HCT116 (cell line): ENCODE measurements at regions not wholly inside any gene's neighbourhood (a gene's known extent, or its start where the extent isn't known, plus 50 kb on each side); places are given as distances from the start of the nearest gene placed in this dataset.

Source experiments
- ATAC-seq: fragments of 200-7000 bp; cut with Tn5 transposase; 2 replicates; pipeline ENCODE4 v1.9.1; 2020; ENCODE audit warnings: mild to moderate bottlenecking, moderate library complexity
- BruUV-seq: library from RNA; stranded (reverse); fragments of 400-500 nt; replicated peaks from 2 replicates; lab custom pipeline; 2021; lab: Mats Ljungman, UMichigan
- CTCF ChIA-PET: fragments of 300-600 bp; sonication (Branson Sonifier 250); formaldehyde crosslinking; loops from one replicate; lab custom pipeline; 2021; ENCODE audit warnings: antibody characterized with exemption; lab: Charles Lee
- POLR2A ChIA-PET: fragments of 300-600, 350-600 bp; sonication (Branson Sonifier 250); formaldehyde crosslinking; loops from one replicate; lab custom pipeline; 2021; ENCODE audit warnings: antibody characterized with exemption; lab: Charles Lee
- RAD21 ChIA-PET, 2 experiments: fragments of 300-600 bp; sonication (Branson Sonifier 250); formaldehyde crosslinking; loops; one replicate each; lab custom pipeline; 2023; ENCODE audit warnings: low total read pairs in 2 of 2; ENCODE audit not compliant: uncharacterized antibody in 2 of 2, unreplicated experiment in 2 of 2, low non-redundant PET in 1 of 2; lab: Charles Lee
- DNase-seq: peaks from one replicate; pipeline ENCODE4 v3.0.0-alpha.2; 2010; ENCODE audit warnings: low read depth, low spot score
- H2AFZ ChIP-seq: fragments of 200-600 bp; shearing (Covaris generic), sonication (generic); 2 replicates; pipeline ENCODE4 v1.6.1; 2017; ENCODE audit warnings: low read depth, mixed run types, mixed read lengths, antibody characterized with exemption, low read length; ENCODE audit not compliant: poor library complexity, severe bottlenecking
- H3K27ac ChIP-seq: 2 replicates; pipeline ENCODE4 v1.5.1; 2012; ENCODE audit warnings: low read depth, low read length
- H3K27me3 ChIP-seq: fragments of 200-600 bp; sonication (generic); 2 replicates; pipeline ENCODE4 v1.6.1; 2016; ENCODE audit warnings: mixed run types, low read length, mixed read lengths; ENCODE audit not compliant: insufficient read depth
- H3K36me3 ChIP-seq, 2 experiments: fragments of 200-500 bp in 1 of 2; fragments of 200-600 bp in 1 of 2; sonication (Bioruptor generic) in 1 of 2; sonication (generic) in 1 of 2; 2 replicates each; pipeline versions ENCODE4 v1.5.1 to v1.6.1; 2014 to 2016; ENCODE audit warnings: low read length in 2 of 2, inconsistent platforms in 1 of 2, mixed read lengths in 1 of 2, mixed run types in 1 of 2; ENCODE audit not compliant: insufficient read depth in 2 of 2, control insufficient read depth in 1 of 2
- H3K4me1 ChIP-seq, 2 experiments: fragments of 200-600 bp in 1 of 2; sonication (generic) in 1 of 2; 2 replicates each; pipeline versions ENCODE4 v1.5.1 to v1.6.1; 2012 to 2017; ENCODE audit warnings: low read length in 2 of 2, inconsistent platforms in 1 of 2, mild to moderate bottlenecking in 1 of 2, mixed read lengths in 1 of 2, mixed run types in 1 of 2, moderate library complexity in 1 of 2; ENCODE audit not compliant: insufficient read depth in 2 of 2, control insufficient read depth in 1 of 2
- H3K4me2 ChIP-seq: fragments of 200-600 bp; sonication (generic); 2 replicates; pipeline ENCODE4 v1.6.1; 2017; ENCODE audit warnings: mixed run types, low read length, mixed read lengths
- H3K4me3 ChIP-seq, 2 experiments: fragments of 200-600 bp in 1 of 2; sonication (generic) in 1 of 2; replicated peaks in 1 of 2; 2 replicates each; pipeline ENCODE4 v1.5.1; 2011 to 2016; ENCODE audit warnings: low read length in 2 of 2, control low read depth in 1 of 2, low read depth in 1 of 2, mild to moderate bottlenecking in 1 of 2, mixed read lengths in 1 of 2, mixed run types in 1 of 2
- H3K79me2 ChIP-seq: fragments of 200-600 bp; sonication (generic); 2 replicates; pipeline ENCODE4 v1.6.1; 2017; ENCODE audit warnings: mild to moderate bottlenecking, mixed run types, low read length, moderate library complexity, mixed read lengths; ENCODE audit not compliant: insufficient read depth
- H3K9ac ChIP-seq: fragments of 200-600 bp; sonication (generic); 2 replicates; pipeline ENCODE4 v1.6.1; 2016; ENCODE audit warnings: low read length, mixed read lengths
- H3K9me2 ChIP-seq: fragments of 200-600 bp; sonication (generic), shearing (Covaris generic); 2 replicates; pipeline ENCODE4 v1.6.1; 2017; ENCODE audit warnings: mixed run types, mild to moderate bottlenecking, moderate library complexity; ENCODE audit not compliant: insufficient read depth
- H3K9me3 ChIP-seq, 2 experiments: fragments of 200-500 bp in 1 of 2; fragments of 200-600 bp in 1 of 2; sonication (Bioruptor generic) in 1 of 2; sonication (generic) in 1 of 2; 2 replicates each; pipeline ENCODE4 v1.6.1; 2014 to 2017; ENCODE audit warnings: low read length in 2 of 2, mixed read lengths in 2 of 2, inconsistent platforms in 1 of 2, low read depth in 1 of 2, mild to moderate bottlenecking in 1 of 2, mixed run types in 1 of 2, moderate library complexity in 1 of 2; ENCODE audit not compliant: control insufficient read depth in 1 of 2, insufficient read depth in 1 of 2
- H4K20me1 ChIP-seq: fragments of 200-600 bp; sonication (generic), shearing (Covaris generic); 2 replicates; pipeline ENCODE4 v1.6.1; 2017; ENCODE audit warnings: mixed run types, mild to moderate bottlenecking, moderate library complexity; ENCODE audit not compliant: insufficient read depth
- CBX3 ChIP-seq: IDR thresholded peaks from 2 replicates; pipeline ENCODE4 v1.6.1; 2012; ENCODE audit warnings: low read depth
- CEBPB ChIP-seq: IDR thresholded peaks from 2 replicates; pipeline ENCODE4 v1.6.1; 2012; ENCODE audit warnings: low read depth
- CTCF ChIP-seq, 3 experiments: fragments of 200-600 bp in 1 of 3; sonication (generic) in 1 of 3; IDR thresholded peaks in 2 of 3; conservative IDR thresholded peaks in 1 of 3; 2 replicates each; pipeline ENCODE4 v1.5.1; 2012 to 2017; ENCODE audit warnings: low read depth in 2 of 3, low read length in 2 of 3, antibody characterized with exemption in 1 of 3, borderline replicate concordance in 1 of 3, control low read depth in 1 of 3, mild to moderate bottlenecking in 1 of 3, mixed read lengths in 1 of 3, mixed run types in 1 of 3, moderate library complexity in 1 of 3; ENCODE audit not compliant: insufficient read depth in 1 of 3
- EGR1 ChIP-seq: IDR thresholded peaks from 2 replicates; pipeline ENCODE4 v1.6.1; 2012; ENCODE audit warnings: low read depth
- ELF1 ChIP-seq: IDR thresholded peaks from 2 replicates; pipeline ENCODE4 v1.6.1; 2012; ENCODE audit warnings: low read depth, borderline replicate concordance
- EZH2 ChIP-seq: fragments of 200-600 bp; sonication (generic); IDR thresholded peaks from 2 replicates; pipeline ENCODE4 v1.6.1; 2017; ENCODE audit warnings: antibody characterized with exemption, mixed run types
- EZH2phosphoT487 ChIP-seq: fragments of 200-600 bp; IDR thresholded peaks from 2 replicates; pipeline ENCODE4 v1.6.1; 2018; ENCODE audit warnings: antibody characterized with exemption, borderline replicate concordance
- JUND ChIP-seq: IDR thresholded peaks from 2 replicates; pipeline ENCODE4 v1.6.1; 2012
- POLR2A ChIP-seq: IDR thresholded peaks from 2 replicates; pipeline ENCODE4 v1.7.0; 2011; ENCODE audit warnings: borderline replicate concordance; ENCODE audit not compliant: insufficient read depth, insufficient read length; ENCODE audit errors: extremely low read depth
- POLR2AphosphoS5 ChIP-seq: IDR thresholded peaks from 2 replicates; pipeline ENCODE4 v1.6.1; 2011; ENCODE audit warnings: mild to moderate bottlenecking, low read depth, low read length, moderate library complexity
- RAD21 ChIP-seq: IDR thresholded peaks from 2 replicates; pipeline ENCODE4 v1.6.1; 2012; ENCODE audit warnings: low read depth, mild to moderate bottlenecking
- REST ChIP-seq: IDR thresholded peaks from 2 replicates; pipeline ENCODE4 v1.6.1; 2012; ENCODE audit warnings: low read depth
- SIN3A ChIP-seq: IDR thresholded peaks from 2 replicates; pipeline ENCODE4 v1.6.1; 2012; ENCODE audit warnings: low read depth
- SP1 ChIP-seq: IDR thresholded peaks from 2 replicates; pipeline ENCODE4 v1.6.1; 2012; ENCODE audit warnings: low read depth
- SRF ChIP-seq: IDR thresholded peaks from 2 replicates; pipeline ENCODE4 v1.6.1; 2012; ENCODE audit warnings: low read depth
- YY1 ChIP-seq: IDR thresholded peaks from 2 replicates; pipeline ENCODE4 v1.6.1; 2011; ENCODE audit warnings: low read length, low read depth, moderate library complexity, mild to moderate bottlenecking; ENCODE audit not compliant: insufficient replicate concordance; ENCODE audit errors: extremely low read depth
- ZFX ChIP-seq: fragments of 450-650 bp; IDR thresholded peaks from 2 replicates; pipeline ENCODE4 v1.6.1; 2017
- intact Hi-C: fragments of 100-400 bp; cut with micrococcal nuclease; formaldehyde crosslinking; loops from 2 replicates; pipeline ENCODE4 v1.10.0; 2022
- TF ChIP-seq, protein P1 (sequence below): IDR thresholded peaks from 2 replicates; pipeline ENCODE4 v1.6.1; 2011; ENCODE audit warnings: mild to moderate bottlenecking, low read length, moderate library complexity; ENCODE audit not compliant: insufficient replicate concordance; ENCODE audit errors: extremely low read depth
- TF ChIP-seq, protein P2 (sequence below): IDR thresholded peaks from 2 replicates; pipeline ENCODE4 v1.6.1; 2012
- TF ChIP-seq, protein P3 (sequence below): IDR thresholded peaks from 2 replicates; pipeline ENCODE4 v1.6.1; 2012

DNA sequence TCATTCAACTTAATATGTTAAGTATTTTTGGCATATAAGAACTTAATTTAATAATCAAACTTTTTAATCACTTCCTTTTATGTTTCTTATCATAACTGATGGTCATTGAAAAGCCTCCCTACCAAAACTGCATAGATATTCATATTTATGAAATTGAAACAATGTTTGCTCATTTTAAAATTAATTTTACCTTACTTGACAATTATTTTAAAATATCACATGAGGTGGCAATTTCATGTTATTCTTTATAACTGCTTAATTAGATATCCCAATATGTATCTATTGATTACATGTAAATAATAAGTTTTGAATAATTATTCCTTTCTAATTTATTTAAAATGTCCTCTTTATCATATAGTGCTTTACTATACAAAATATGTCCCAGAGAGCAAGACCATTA, 266.1 kb upstream of the NRIP1 start:
- H3K9me3 ChIP-seq, result no peaks in the 10 kb centered on the region
- H3K4me3 ChIP-seq, result no peak overlapping the region
- H3K9ac ChIP-seq, result no peak overlapping the region
- no peaks in the 10 kb centered on the region for H4K20me1 ChIP-seq
- no TSS peak for BruUV-seq
- TF ChIP-seq YY1 (no peak), CEBPB (no peak), EZH2phosphoT487 (no peak), POLR2A (no peak), ZFX (no peak), RAD21 (no peak), SP1 (no peak), EZH2 (no peak), REST (no peak), CTCF (IDR thresholded peaks at IDR 0.05 in 2 of 3, conservative IDR thresholded peaks at IDR 0.05 in 1 of 3; ENCODE audit: borderline replicate concordance in 1 of 3, insufficient read depth in 1 of 3, low read depth in 2 of 3, low read length in 2 of 3) (no peak), POLR2AphosphoS5 (no peak), JUND (no peak), ELF1 (no peak), EGR1 (no peak), SIN3A (no peak), SRF (no peak), CBX3 (no peak)
- TF ChIP-seq, protein P1, sequence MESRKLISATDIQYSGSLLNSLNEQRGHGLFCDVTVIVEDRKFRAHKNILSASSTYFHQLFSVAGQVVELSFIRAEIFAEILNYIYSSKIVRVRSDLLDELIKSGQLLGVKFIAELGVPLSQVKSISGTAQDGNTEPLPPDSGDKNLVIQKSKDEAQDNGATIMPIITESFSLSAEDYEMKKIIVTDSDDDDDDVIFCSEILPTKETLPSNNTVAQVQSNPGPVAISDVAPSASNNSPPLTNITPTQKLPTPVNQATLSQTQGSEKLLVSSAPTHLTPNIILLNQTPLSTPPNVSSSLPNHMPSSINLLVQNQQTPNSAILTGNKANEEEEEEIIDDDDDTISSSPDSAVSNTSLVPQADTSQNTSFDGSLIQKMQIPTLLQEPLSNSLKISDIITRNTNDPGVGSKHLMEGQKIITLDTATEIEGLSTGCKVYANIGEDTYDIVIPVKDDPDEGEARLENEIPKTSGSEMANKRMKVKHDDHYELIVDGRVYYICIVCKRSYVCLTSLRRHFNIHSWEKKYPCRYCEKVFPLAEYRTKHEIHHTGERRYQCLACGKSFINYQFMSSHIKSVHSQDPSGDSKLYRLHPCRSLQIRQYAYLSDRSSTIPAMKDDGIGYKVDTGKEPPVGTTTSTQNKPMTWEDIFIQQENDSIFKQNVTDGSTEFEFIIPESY, result no peak
- TF ChIP-seq, protein P2, sequence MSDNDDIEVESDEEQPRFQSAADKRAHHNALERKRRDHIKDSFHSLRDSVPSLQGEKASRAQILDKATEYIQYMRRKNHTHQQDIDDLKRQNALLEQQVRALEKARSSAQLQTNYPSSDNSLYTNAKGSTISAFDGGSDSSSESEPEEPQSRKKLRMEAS, result no peak
- TF ChIP-seq, protein P3, sequence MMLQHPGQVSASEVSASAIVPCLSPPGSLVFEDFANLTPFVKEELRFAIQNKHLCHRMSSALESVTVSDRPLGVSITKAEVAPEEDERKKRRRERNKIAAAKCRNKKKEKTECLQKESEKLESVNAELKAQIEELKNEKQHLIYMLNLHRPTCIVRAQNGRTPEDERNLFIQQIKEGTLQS, result no peak
- no peaks in the 10 kb centered on the region for H3K79me2 ChIP-seq
- no peaks in the 10 kb centered on the region for H3K27me3 ChIP-seq
- H3K4me1 ChIP-seq, result no peaks in the 10 kb centered on the region
- ChIA-PET POLR2A (no interaction called here), RAD21 (no interaction called here), CTCF (no interaction called here)
- intact Hi-C loops, result no loop called here
- no peaks in the 10 kb centered on the region for H3K9me2 ChIP-seq
- no peak for ATAC-seq
- no peak overlapping the region for H3K27ac ChIP-seq
- no peak for DNase-seq
- no peak overlapping the region for H3K4me2 ChIP-seq
- H3K36me3 ChIP-seq, result no peaks in the 10 kb centered on the region
- no peak overlapping the region for H2AFZ ChIP-seq
